Medulla oblongata (tissue), 1 donor: ENCODE measurements at regions not wholly inside any gene's neighbourhood (a gene's known extent, or its start where the extent isn't known, plus 50 kb on each side); places are given as distances from the start of the nearest gene placed in this dataset.
"Not testable (repeated sequence)": the region's sequence is repeated elsewhere in the genome, so short reads cannot be mapped to it uniquely, and the experiment has no call there.

Source experiments
- DNase-seq: peaks from one replicate; pipeline ENCODE4 v3.0.0-alpha.2; 2015; ENCODE audit errors: extremely low spot score

GRCh38 chrX:34404386-34405070 lies 252.6 kb downstream of the TMEM47 start:
- DNase-seq, result no peak

- DNase-seq, result no peak
Observed at GRCh38 chrX:34401411-34401810, 255.7 kb downstream of the TMEM47 start.

- DNase-seq, result no peak
Observed at GRCh38 chrX:34382416-34382815, 250.3 kb upstream of the FAM47A start.

DNA sequence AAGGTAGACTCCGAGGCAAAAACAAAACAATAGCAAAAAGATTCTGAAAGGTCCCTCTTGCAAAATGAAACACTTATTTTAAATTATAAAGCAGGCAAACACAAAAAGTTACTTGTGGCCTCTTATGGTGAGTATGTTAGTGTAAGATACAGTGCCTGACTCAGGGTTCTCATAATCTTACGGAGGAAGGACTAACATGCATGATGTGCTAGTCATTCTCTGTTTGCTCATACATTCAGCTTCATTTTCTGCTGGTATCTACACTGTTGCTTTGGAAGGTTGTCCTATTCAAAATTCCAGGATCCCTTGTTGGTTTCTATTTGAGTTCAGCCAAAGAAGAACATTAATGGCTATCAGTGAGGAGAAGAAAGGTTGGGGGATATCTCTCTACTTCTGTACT lies 249.1 kb upstream of the FAM47A start:
- no peak for DNase-seq

DNA sequence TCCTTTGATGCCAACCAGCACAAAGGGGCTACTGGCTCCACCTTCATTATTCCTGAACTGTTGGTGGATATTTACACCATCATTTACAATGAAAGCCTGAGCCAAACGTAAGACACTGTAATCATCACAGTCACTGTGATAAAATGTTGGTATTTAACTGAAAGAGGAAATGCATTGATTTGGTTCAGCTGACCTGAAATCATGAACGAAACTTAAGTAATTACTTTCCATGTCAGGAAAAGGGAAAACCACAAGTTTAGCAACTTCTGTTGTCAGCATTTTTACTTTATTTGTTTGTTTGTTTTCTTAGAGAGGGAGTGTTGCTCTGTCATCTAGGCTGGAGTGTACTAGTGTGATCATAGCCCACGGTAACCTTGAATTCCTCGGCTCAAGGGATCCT lies 247.8 kb upstream of the FAM47A start:
- DNase-seq, result no peak

DNA sequence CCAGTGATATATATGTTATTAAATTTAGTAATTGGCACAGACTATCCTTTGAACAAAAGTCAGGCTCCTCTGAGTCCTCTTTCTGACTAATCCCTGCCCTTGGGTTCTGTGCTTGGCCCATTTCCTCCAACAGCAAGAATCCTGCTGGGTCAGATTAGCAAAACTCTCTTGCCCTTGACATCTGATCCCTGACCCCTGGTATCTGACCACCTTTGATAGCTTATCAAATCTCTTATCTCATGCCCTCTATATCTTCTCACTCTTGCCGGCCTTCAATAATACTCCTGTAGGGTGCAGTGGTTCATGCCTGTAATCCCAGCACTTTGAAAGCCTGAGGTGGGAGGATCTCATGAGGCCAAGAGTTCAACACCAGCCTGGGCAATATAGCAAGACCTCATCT lies 245.5 kb upstream of the FAM47A start:
- DNase-seq, result no peak

DNA sequence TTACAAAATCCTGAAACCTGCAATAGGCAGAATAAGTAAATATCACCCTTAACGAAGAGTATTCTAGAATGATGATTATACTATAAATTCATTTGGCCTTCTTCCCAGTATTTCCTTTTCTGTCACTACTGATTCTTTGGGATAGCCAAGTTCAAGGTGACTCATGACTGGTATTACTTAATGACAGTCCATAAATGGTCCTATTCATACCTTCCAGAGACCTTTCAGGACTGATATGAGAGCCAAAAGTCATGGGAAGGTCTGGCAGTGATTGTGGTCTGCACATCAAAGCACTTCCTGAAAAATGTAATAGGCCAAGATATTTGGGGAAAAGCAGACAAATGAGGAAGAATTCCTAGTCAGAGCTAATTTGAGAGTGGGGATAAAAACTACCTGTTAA lies 239.6 kb upstream of the FAM47A start:
- no peak for DNase-seq

- peak; percentile 9 for DNase-seq
Observed at GRCh38 chrX:34365471-34365870, 233.4 kb upstream of the FAM47A start.

DNA sequence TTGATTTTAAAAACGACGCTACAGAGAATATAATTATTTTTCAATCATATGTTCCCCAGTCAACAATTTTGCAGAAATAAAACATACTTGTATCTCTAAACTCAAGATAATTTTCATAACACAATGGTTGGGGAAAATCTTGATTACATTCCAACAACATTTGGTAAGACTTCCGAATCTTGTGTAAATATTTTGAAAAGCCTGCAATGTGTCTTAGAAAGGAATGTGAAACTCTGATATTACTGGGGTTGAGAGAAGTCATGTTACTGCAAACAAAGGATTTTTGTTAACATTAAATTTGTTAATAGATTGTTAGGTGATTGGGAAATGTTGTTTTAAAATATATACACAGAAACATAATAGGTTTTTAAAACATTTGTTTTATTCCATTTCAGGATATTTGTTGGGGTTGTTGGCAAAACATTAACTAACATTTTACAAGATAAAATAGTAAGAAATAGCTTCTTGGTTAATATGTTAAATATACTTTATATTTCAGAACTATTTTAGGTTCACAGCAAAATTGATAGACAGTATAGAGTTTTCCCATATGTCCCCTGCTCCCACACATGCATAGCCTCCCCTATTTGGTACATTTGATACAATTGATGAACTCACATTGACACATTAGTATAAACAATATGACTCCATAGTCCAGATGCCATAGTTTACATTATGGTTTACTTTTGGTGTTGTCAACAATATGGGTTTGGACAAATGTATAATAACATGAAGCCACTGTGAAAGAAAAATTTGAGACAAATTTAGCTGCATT lies 218.6 kb upstream of the FAM47A start:
- DNase-seq, result no peak

GRCh38 chrX:34343001-34343400 lies 210.9 kb upstream of the FAM47A start:
- no peak for DNase-seq

GRCh38 chrX:34341814-34342213 lies 209.7 kb upstream of the FAM47A start:
- DNase-seq, result no peak

GRCh38 chrX:34341258-34341657 lies 209.1 kb upstream of the FAM47A start:
- DNase-seq, result no peak

DNA sequence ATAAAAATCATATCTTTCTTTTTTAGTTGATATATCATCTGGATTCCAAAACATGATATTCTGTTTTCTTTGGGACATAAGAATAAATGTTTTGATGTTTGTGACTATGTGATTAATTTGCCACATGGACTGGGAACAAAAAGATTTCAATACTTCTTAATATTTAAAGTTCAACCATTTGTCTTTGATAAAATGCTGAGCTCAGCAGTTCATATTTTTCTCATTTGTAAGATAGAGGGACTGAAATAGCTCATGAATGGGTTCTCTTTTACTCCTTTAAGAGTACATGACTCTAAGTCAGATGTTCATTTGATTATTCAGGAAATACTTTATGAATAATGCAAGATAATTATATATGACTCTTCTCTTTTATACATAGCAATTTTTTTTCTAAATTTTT lies 205.9 kb upstream of the FAM47A start:
- no peak for DNase-seq

- DNase-seq, result not testable (repeated sequence)
Observed at GRCh38 chrX:34335376-34335775, 203.3 kb upstream of the FAM47A start.

GRCh38 chrX:34332334-34332733 lies 200.2 kb upstream of the FAM47A start:
- peak; percentile 2 for DNase-seq

DNA sequence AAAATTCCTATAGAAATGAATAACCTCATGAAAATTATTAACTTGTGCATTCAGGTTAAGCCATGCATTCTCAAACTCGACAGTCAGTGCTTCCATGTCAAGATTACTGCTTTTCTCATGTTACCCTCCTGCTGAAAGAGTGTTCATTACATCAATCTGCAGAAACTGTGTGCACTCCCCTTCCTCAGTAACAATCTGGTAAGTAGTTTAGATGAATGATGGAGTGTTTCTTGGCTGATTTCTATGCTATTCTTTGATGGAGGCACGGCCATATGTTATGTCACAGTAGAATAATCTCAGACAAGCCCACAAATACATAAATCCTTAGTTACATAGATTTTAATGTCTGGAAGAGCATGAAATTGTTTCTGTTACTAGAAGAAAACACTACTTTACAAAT lies 193.3 kb upstream of the FAM47A start:
- no peak for DNase-seq

DNA sequence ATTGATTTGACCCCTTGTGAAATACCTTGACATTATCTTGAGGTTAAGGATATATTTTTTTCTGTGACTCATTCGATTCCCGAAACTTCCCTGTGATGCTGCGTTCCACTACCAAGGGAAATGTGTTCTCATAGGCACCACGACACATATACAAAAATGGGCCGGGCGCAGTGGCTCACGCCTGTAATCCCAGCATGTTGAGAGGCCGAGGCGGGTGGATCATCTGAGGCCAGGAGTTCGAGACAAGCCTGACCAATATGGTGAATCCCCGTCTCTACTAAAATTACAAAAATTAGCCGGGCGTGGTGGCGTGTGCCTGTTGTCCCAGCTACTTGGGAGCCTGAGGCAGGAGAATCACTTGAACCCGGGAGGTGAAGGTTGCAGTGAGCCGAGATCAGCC lies 188.3 kb upstream of the FAM47A start:
- DNase-seq, result not testable (repeated sequence)

GRCh38 chrX:34300871-34301270 lies 168.8 kb upstream of the FAM47A start:
- DNase-seq, result peak; percentile 40

DNA sequence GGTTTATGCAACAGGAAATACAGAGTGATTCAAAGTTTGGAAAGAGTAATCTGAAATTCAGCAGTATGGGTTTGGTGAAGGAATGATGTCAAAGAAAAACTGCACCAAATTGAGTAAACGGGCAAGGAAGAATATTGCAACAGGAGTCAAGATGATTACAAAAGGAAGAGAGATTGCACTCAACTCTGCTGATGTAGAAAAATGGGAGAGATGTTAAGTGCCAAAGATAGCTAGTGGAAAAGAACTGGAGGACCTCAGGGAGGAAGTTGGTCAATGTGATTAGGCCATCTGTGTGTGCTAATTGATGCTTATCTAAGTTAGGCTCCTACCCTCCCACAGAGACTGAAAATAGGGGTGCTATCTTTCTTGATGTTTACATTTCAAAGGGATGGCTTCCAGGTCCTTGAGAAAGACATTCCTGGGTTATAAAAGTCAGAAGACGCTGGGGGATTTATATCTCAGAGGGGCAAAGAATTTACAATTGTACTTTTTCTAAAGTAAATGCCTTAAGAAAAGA lies 167.4 kb upstream of the FAM47A start:
- DNase-seq, result no peak

- DNase-seq, result no peak
Observed at GRCh38 chrX:34294665-34295064, 162.6 kb upstream of the FAM47A start.

DNA sequence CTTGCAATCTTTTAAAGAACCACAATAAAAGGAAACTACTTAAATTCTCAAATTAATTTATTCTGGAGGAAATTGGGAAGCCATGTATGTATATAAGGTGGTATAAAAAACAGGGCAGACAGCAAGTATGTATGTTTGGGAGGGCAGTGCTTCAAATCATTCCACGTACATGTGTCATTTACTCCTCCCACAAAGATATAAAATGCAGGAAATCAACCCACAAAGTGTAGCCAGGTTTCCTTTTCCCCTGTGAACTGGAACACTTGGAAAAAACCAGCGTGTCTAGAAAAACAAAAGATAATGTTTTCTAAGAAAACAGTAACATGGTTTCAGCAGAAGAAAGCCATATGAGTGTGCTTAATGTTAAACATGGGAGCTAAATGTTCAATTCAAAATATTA lies 156.7 kb upstream of the FAM47A start:
- no peak for DNase-seq

DNA sequence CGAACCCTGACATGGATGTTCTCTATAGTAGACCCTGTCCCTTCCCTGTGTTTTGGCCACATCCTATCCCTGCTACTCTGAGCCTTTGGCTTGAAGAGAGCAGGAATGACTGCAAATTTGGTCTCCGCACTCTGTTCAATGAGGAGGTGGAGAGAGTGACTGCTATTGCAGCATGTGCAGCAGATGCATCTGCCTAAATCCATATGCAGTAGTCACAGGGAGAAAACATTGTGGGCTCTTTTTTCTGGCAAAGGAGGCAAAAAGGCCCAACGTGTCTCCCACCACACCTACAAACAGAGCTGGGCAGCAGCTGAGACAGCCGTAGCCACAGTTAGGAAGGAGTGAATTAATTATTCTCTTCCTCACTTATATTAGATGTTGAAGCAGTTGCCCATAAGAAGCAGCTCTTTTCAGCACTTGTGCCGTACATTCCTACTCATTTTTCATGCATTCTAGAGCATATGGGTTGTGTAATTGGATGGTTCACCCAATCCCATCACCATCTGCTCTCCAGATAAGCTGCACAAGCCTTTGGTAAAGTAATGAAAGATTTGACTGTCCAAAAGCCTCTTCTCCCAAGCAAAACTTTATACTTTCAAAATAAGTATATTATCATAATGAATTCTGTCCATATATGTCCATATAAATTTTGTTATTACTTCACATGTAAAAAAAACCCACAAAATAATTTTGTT lies 147.9 kb upstream of the FAM47A start:
- no peak for DNase-seq

DNA sequence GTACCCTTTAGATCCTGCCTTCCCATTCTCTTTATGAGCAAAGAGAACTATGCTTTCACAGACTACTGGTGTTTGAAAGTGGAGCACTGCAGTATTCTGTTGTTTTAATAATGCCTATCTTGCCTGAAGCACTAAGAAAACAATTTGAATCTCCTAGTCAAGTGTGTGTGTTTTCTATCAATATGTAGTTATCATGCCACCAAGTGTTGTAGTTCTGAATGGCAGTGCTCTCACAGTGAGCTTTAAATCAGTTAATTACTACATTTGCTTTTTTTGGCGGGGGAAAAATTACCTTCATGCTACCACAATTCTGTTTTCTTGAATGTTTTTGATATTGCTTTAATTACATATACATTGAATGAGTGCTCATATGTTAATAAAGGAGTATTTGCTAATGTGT lies 143.6 kb upstream of the FAM47A start:
- no peak for DNase-seq
